Colonic mucosa (tissue), 4 donors: ENCODE measurements at regions not wholly inside any gene's neighbourhood (a gene's known extent, or its start where the extent isn't known, plus 50 kb on each side); places are given as distances from the start of the nearest gene placed in this dataset.

ENCODE experiments used
- DNase-seq: peaks from one replicate; pipeline ENCODE4 v3.0.0-alpha.2; 2020
- H3K27ac ChIP-seq: fragments of 200-600 bp; one replicate; pipeline ENCODE4 v1.8.0; 2021
- H3K27me3 ChIP-seq: fragments of 200-600 bp; one replicate; pipeline ENCODE4 v1.8.0; 2021
- H3K36me3 ChIP-seq: fragments of 200-600 bp; one replicate; pipeline ENCODE4 v1.8.0; 2021
- H3K4me1 ChIP-seq: fragments of 200-600 bp; one replicate; pipeline ENCODE4 v1.8.0; 2021; ENCODE audit warnings: mild to moderate bottlenecking
- H3K4me3 ChIP-seq: fragments of 200-600 bp; one replicate; pipeline ENCODE4 v1.8.0; 2021
- H3K9ac ChIP-seq, 2 donors: one replicate each; pipeline ENCODE4 v1.7.0; 2013; ENCODE audit warnings: control low read depth in 2 of 2, low read depth in 2 of 2, low read length in 2 of 2
- H3K9me3 ChIP-seq: fragments of 200-600 bp; one replicate; pipeline ENCODE4 v1.8.0; 2021
- CTCF ChIP-seq: fragments of 200-600 bp; IDR thresholded peaks from one replicate; pipeline ENCODE4 v1.8.0; 2022; ENCODE audit warnings: antibody characterized with exemption, mild to moderate bottlenecking
- intact Hi-C: fragments of 100-400 bp; cut with DNase I; formaldehyde crosslinking; loops from one replicate; pipeline ENCODE4 v1.14.1; 2022
- donor health status: healthy.
- donor health status: DM: no; HTN: no; CAD: no.
- donor health status: DM: no; HTN: no; CAD: no.

GRCh38 chr1:8197493-8198282, 120.2 kb upstream of the SLC45A1 start:
- Histone ChIP-seq H3K27ac (no peak overlapping the region), H3K4me1 (no peaks in the 10 kb centered on the region), H3K9me3 (no peaks in the 10 kb centered on the region), H3K27me3 (no peaks in the 10 kb centered on the region), H3K36me3 (no peaks in the 10 kb centered on the region), H3K4me3 (no peak overlapping the region), H3K9ac (no peak overlapping the region)
- peak; percentile 62 for DNase-seq
- intact Hi-C loops: no loop called here
- no peak for TF ChIP-seq CTCF

GRCh38 chr1:8194481-8195227, 123.3 kb upstream of the SLC45A1 start:
- no peak for TF ChIP-seq CTCF
- Histone ChIP-seq H3K4me1 (no peaks in the 10 kb centered on the region), H3K9me3 (no peaks in the 10 kb centered on the region), H3K27me3 (no peaks in the 10 kb centered on the region), H3K9ac (no peak overlapping the region), H3K36me3 (no peaks in the 10 kb centered on the region), H3K27ac (no peak overlapping the region), H3K4me3 (no peak overlapping the region)
- DNase-seq: no peak
- intact Hi-C loops: no loop called here

- Histone ChIP-seq H3K27me3 (no peaks in the 10 kb centered on the region), H3K9me3 (no peaks in the 10 kb centered on the region), H3K36me3 (no peaks in the 10 kb centered on the region), H3K4me3 (no peak overlapping the region), H3K9ac (no peak overlapping the region), H3K4me1 (no peaks in the 10 kb centered on the region), H3K27ac (no peak overlapping the region)
- intact Hi-C loops: no loop called here
- DNase-seq: no peak
- TF ChIP-seq CTCF: no peak
Measured at GRCh38 chr1:8193840-8194406, 124.0 kb upstream of the SLC45A1 start.

- DNase-seq: no peak
- H3K4me3 ChIP-seq: no peak overlapping the region
- no peak overlapping the region for H3K9ac ChIP-seq
- no peaks in the 10 kb centered on the region for H3K4me1 ChIP-seq
- no peaks in the 10 kb centered on the region for H3K27me3 ChIP-seq
- no peak for TF ChIP-seq CTCF
- intact Hi-C loops: no loop called here
- H3K36me3 ChIP-seq: no peaks in the 10 kb centered on the region
- H3K27ac ChIP-seq: no peak overlapping the region
- H3K9me3 ChIP-seq: no peaks in the 10 kb centered on the region
Measured at GRCh38 chr1:8191474-8191873, 126.4 kb upstream of the SLC45A1 start.

- no peak overlapping the region for H3K4me3 ChIP-seq
- no peak overlapping the region for H3K9ac ChIP-seq
- no peaks in the 10 kb centered on the region for H3K27me3 ChIP-seq
- H3K36me3 ChIP-seq: no peaks in the 10 kb centered on the region
- no peak for TF ChIP-seq CTCF
- no peaks in the 10 kb centered on the region for H3K4me1 ChIP-seq
- no peak overlapping the region for H3K27ac ChIP-seq
- H3K9me3 ChIP-seq: no peaks in the 10 kb centered on the region
- no peak for DNase-seq
- intact Hi-C loops: no loop called here
Measured at GRCh38 chr1:8189931-8190483, 127.9 kb upstream of the SLC45A1 start.
